ENCODE measurements at regions not wholly inside any gene's neighbourhood (a gene's known extent, or its start where the extent isn't known, plus 50 kb on each side); places are given as distances from the start of the nearest gene placed in this dataset.

- TF ChIP-seq ZNF274 (IDR thresholded peaks at IDR 0.05; ENCODE audit: low read depth, low read length) (no peak), SUZ12 (IDR thresholded peaks at IDR 0.05; ENCODE audit: extremely low read depth, insufficient read depth, insufficient read length) (no peak)
Measured at GRCh38 chr7:34220506-34221185, 315.3 kb downstream of the BMPER start.
